NCI-H526 treated with DMSO at 0.1 percent for 48 hours (cell line): ENCODE measurements at regions not wholly inside any gene's neighbourhood (a gene's known extent, or its start where the extent isn't known, plus 50 kb on each side); places are given as distances from the start of the nearest gene placed in this dataset.

ENCODE experiments used
- DNase-seq: peaks from one replicate; lab custom pipeline; 2025; lab: John Stamatoyannopoulos, UW

GRCh38 chr1:112219267-112219666, 176.7 kb upstream of the CTTNBP2NL start:
- DNase-seq, result no peak

GRCh38 chr1:112230232-112230631, 165.8 kb upstream of the CTTNBP2NL start:
- DNase-seq, result no peak

GRCh38 chr1:112231331-112231730, 164.7 kb upstream of the CTTNBP2NL start:
- no peak for DNase-seq

GRCh38 chr1:112232848-112233247, 163.2 kb upstream of the CTTNBP2NL start:
- no peak for DNase-seq

- no peak for DNase-seq
Observed at GRCh38 chr1:112234710-112235109, 161.3 kb upstream of the CTTNBP2NL start.

GRCh38 chr1:112237983-112238545, 157.9 kb upstream of the CTTNBP2NL start:
- DNase-seq, result peak; percentile 97

GRCh38 chr1:112239683-112240330, 156.2 kb upstream of the CTTNBP2NL start:
- peak; percentile 95 for DNase-seq

- DNase-seq, result no peak
Observed at GRCh38 chr1:112242470-112242869, 153.5 kb upstream of the CTTNBP2NL start.

- DNase-seq, result no peak
Observed at GRCh38 chr1:112244131-112244530, 151.9 kb upstream of the CTTNBP2NL start.

GRCh38 chr1:112245114-112245513, 150.9 kb upstream of the CTTNBP2NL start:
- DNase-seq, result no peak

- no peak for DNase-seq
Observed at GRCh38 chr1:112247036-112247597, 148.9 kb upstream of the CTTNBP2NL start.

- DNase-seq, result no peak
Observed at GRCh38 chr1:112247961-112248360, 148.1 kb upstream of the CTTNBP2NL start.

- DNase-seq, result no peak
Observed at GRCh38 chr1:112250892-112251291, 145.1 kb upstream of the CTTNBP2NL start.

- no peak for DNase-seq
Observed at GRCh38 chr1:112251766-112252506, 144.1 kb upstream of the CTTNBP2NL start.

- no peak for DNase-seq
Observed at GRCh38 chr1:112253366-112253765, 142.6 kb upstream of the CTTNBP2NL start.

- no peak for DNase-seq
Observed at GRCh38 chr1:112255080-112255479, 140.9 kb upstream of the CTTNBP2NL start.

- no peak for DNase-seq
Observed at GRCh38 chr1:112256411-112256810, 139.6 kb upstream of the CTTNBP2NL start.

- no peak for DNase-seq
Observed at GRCh38 chr1:112257043-112257835, 138.8 kb upstream of the CTTNBP2NL start.

- DNase-seq, result no peak
Observed at GRCh38 chr1:112260699-112261098, 135.3 kb upstream of the CTTNBP2NL start.

- no peak for DNase-seq
Observed at GRCh38 chr1:112262316-112262715, 133.7 kb upstream of the CTTNBP2NL start.

- DNase-seq, result no peak
Observed at GRCh38 chr1:112263042-112263441, 133.0 kb upstream of the CTTNBP2NL start.

GRCh38 chr1:112263453-112263852, 132.6 kb upstream of the CTTNBP2NL start:
- no peak for DNase-seq
